SK-N-SH treated with all-trans-retinoic acid at 6 μM for 48 hours (cell line): ENCODE measurements at regions not wholly inside any gene's neighbourhood (a gene's known extent, or its start where the extent isn't known, plus 50 kb on each side); places are given as distances from the start of the nearest gene placed in this dataset.

Experiments
- ATAC-seq: fragments of 200-7000 bp; cut with Tn5 transposase; 3 replicates; pipeline ENCODE4 v1.9.1; 2020; ENCODE audit warnings: mild to moderate bottlenecking, moderate library complexity
- ARNTL ChIP-seq: fragments of 450-650 bp; formaldehyde crosslinking; IDR thresholded peaks from 2 replicates; pipeline ENCODE4 v1.5.0; 2020; ENCODE audit warnings: low read depth, mild to moderate bottlenecking, moderate library complexity, borderline replicate concordance
- BACH2 ChIP-seq: fragments of 250-450 bp; sonication (Bioruptor Pico); IDR thresholded peaks from 2 replicates; pipeline ENCODE4 v1.9.0; 2021; ENCODE audit warnings: mild to moderate bottlenecking, borderline replicate concordance
- CSDC2 ChIP-seq: fragments of 250-450 bp; sonication (Bioruptor Pico); IDR thresholded peaks from 2 replicates; pipeline ENCODE4 v1.5.0; 2020; ENCODE audit warnings: mild to moderate bottlenecking, moderate library complexity
- CSRNP3 ChIP-seq: fragments of 250-450 bp; sonication (Bioruptor Pico); IDR thresholded peaks from 2 replicates; pipeline ENCODE4 v1.5.1; 2021; ENCODE audit warnings: mild to moderate bottlenecking, moderate library complexity
- GLIS3 ChIP-seq: fragments of 250-450 bp; sonication (Bioruptor Pico); IDR thresholded peaks from 2 replicates; pipeline ENCODE4 v1.5.0; 2020; ENCODE audit warnings: mild to moderate bottlenecking, moderate library complexity
- ISL1 ChIP-seq: fragments of 250-450 bp; sonication (Bioruptor Pico); IDR thresholded peaks from 2 replicates; pipeline ENCODE4 v2.1.2; 2022; ENCODE audit warnings: mild to moderate bottlenecking, moderate library complexity
- OSR1 ChIP-seq: fragments of 250-450 bp; sonication (Bioruptor Pico); IDR thresholded peaks from 2 replicates; pipeline ENCODE4 v1.8.0; 2022; ENCODE audit warnings: moderate library complexity, mild to moderate bottlenecking, inconsistent platforms
- PPARA ChIP-seq: fragments of 250-450 bp; sonication (Bioruptor Pico); IDR thresholded peaks from 2 replicates; pipeline ENCODE4 v1.5.0; 2020; ENCODE audit warnings: mild to moderate bottlenecking, borderline replicate concordance
- SNAI2 ChIP-seq: fragments of 250-450 bp; sonication (Bioruptor Pico); IDR thresholded peaks from 2 replicates; pipeline ENCODE4 v1.5.0; 2020; ENCODE audit warnings: mild to moderate bottlenecking, moderate library complexity
- TOX ChIP-seq: fragments of 250-450 bp; sonication (Bioruptor Pico); IDR thresholded peaks from 2 replicates; pipeline ENCODE4 v1.8.0; 2021; ENCODE audit warnings: mild to moderate bottlenecking, moderate library complexity, borderline replicate concordance
- TSHZ2 ChIP-seq: fragments of 250-450 bp; sonication (Bioruptor Pico); IDR thresholded peaks from 2 replicates; pipeline ENCODE4 v1.5.0; 2020; ENCODE audit warnings: mild to moderate bottlenecking, moderate library complexity
- ZC3H10 ChIP-seq: fragments of 250-450 bp; sonication (Bioruptor Pico); IDR thresholded peaks from 2 replicates; pipeline ENCODE4 v1.5.1; 2021; ENCODE audit warnings: mild to moderate bottlenecking, moderate library complexity
- ZFP30 ChIP-seq: fragments of 450-650 bp; formaldehyde crosslinking; IDR thresholded peaks from 2 replicates; pipeline ENCODE4 v1.5.0; 2022; ENCODE audit warnings: mild to moderate bottlenecking, moderate library complexity
- ZNF565 ChIP-seq: fragments of 450-650 bp; formaldehyde crosslinking; conservative IDR thresholded peaks from 2 replicates; pipeline ENCODE4 v1.5.0; 2020; ENCODE audit warnings: low read depth, mild to moderate bottlenecking, moderate library complexity
- ZNF70 ChIP-seq: fragments of 450-650 bp; formaldehyde crosslinking; IDR thresholded peaks from 2 replicates; pipeline ENCODE4 v1.5.0; 2020; ENCODE audit warnings: mild to moderate bottlenecking, moderate library complexity
- ZNF8 ChIP-seq: fragments of 450-650 bp; formaldehyde crosslinking; IDR thresholded peaks from 2 replicates; pipeline ENCODE4 v1.5.0; 2020; ENCODE audit warnings: mild to moderate bottlenecking, moderate library complexity
- TF ChIP-seq, protein P1 (sequence below): fragments of 250-450 bp; sonication (Bioruptor Pico); IDR thresholded peaks from 2 replicates; pipeline ENCODE4 v1.8.0; 2020; ENCODE audit warnings: mild to moderate bottlenecking, moderate library complexity, borderline replicate concordance
- TF ChIP-seq, protein P2 (sequence below): fragments of 250-450 bp; sonication (Bioruptor Pico); IDR thresholded peaks from 2 replicates; pipeline ENCODE4 v1.5.1; 2020; ENCODE audit warnings: low read depth, mild to moderate bottlenecking, moderate library complexity

- ATAC-seq: no peak
- TF ChIP-seq ZFP30 (CRISPR knock-in tag): no peak
- no peak for TF ChIP-seq ARNTL (CRISPR knock-in tag)
- TF ChIP-seq TSHZ2: no peak
- no peak for TF ChIP-seq GLIS3
- no peak for TF ChIP-seq PPARA (CRISPR knock-in tag)
- TF ChIP-seq TOX (CRISPR knock-in tag): no peak
- TF ChIP-seq ZNF70: no peak
- TF ChIP-seq, protein P1, sequence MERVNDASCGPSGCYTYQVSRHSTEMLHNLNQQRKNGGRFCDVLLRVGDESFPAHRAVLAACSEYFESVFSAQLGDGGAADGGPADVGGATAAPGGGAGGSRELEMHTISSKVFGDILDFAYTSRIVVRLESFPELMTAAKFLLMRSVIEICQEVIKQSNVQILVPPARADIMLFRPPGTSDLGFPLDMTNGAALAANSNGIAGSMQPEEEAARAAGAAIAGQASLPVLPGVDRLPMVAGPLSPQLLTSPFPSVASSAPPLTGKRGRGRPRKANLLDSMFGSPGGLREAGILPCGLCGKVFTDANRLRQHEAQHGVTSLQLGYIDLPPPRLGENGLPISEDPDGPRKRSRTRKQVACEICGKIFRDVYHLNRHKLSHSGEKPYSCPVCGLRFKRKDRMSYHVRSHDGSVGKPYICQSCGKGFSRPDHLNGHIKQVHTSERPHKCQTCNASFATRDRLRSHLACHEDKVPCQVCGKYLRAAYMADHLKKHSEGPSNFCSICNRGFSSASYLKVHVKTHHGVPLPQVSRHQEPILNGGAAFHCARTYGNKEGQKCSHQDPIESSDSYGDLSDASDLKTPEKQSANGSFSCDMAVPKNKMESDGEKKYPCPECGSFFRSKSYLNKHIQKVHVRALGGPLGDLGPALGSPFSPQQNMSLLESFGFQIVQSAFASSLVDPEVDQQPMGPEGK (CRISPR knock-in tag): no peak
- no peak for TF ChIP-seq CSDC2 (CRISPR knock-in tag)
- no peak for TF ChIP-seq BACH2 (CRISPR knock-in tag)
- TF ChIP-seq, protein P2, sequence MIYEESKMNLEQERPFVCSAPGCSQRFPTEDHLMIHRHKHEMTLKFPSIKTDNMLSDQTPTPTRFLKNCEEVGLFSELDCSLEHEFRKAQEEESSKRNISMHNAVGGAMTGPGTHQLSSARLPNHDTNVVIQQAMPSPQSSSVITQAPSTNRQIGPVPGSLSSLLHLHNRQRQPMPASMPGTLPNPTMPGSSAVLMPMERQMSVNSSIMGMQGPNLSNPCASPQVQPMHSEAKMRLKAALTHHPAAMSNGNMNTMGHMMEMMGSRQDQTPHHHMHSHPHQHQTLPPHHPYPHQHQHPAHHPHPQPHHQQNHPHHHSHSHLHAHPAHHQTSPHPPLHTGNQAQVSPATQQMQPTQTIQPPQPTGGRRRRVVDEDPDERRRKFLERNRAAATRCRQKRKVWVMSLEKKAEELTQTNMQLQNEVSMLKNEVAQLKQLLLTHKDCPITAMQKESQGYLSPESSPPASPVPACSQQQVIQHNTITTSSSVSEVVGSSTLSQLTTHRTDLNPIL: no peak
- TF ChIP-seq ISL1 (CRISPR knock-in tag): no peak
- no peak for TF ChIP-seq ZNF565
- no peak for TF ChIP-seq ZNF8 (CRISPR knock-in tag)
- no peak for TF ChIP-seq OSR1 (CRISPR knock-in tag)
- no peak for TF ChIP-seq SNAI2 (CRISPR knock-in tag)
Measured at GRCh38 chrX:99078301-99078700, 1331.8 kb downstream of the PCDH19 start.

GRCh38 chrX:99077099-99077498, 1333.0 kb downstream of the PCDH19 start:
- no peak for ATAC-seq
- TF ChIP-seq ZNF565: no peak
- TF ChIP-seq, all 23 proteins: peak for 0

- TF ChIP-seq OSR1 (CRISPR knock-in tag): no peak
- TF ChIP-seq ZC3H10: no peak
- TF ChIP-seq ISL1 (CRISPR knock-in tag): no peak
- TF ChIP-seq CSRNP3 (CRISPR knock-in tag): no peak
- TF ChIP-seq, protein P2: no peak
- ATAC-seq: no peak
Measured at GRCh38 chrX:99073551-99073950, 1336.5 kb downstream of the PCDH19 start.

- TF ChIP-seq, protein P2: no peak
Measured at GRCh38 chrX:99051639-99052038, 1358.4 kb downstream of the PCDH19 start.

More at GRCh38 chrX:99051639-99052038, 1358.4 kb downstream of the PCDH19 start:
- no peak for ATAC-seq
